SK-N-SH treated with all-trans-retinoic acid at 6 μM for 48 hours (cell line): ENCODE measurements at regions not wholly inside any gene's neighbourhood (a gene's known extent, or its start where the extent isn't known, plus 50 kb on each side); places are given as distances from the start of the nearest gene placed in this dataset.

Experiments used
- ATAC-seq: fragments of 200-7000 bp; cut with Tn5 transposase; 3 replicates; pipeline ENCODE4 v1.9.1; 2020; ENCODE audit warnings: mild to moderate bottlenecking, moderate library complexity
- ARNTL ChIP-seq: fragments of 450-650 bp; formaldehyde crosslinking; IDR thresholded peaks from 2 replicates; pipeline ENCODE4 v1.5.0; 2020; ENCODE audit warnings: low read depth, mild to moderate bottlenecking, moderate library complexity, borderline replicate concordance
- BACH2 ChIP-seq: fragments of 250-450 bp; sonication (Bioruptor Pico); IDR thresholded peaks from 2 replicates; pipeline ENCODE4 v1.9.0; 2021; ENCODE audit warnings: mild to moderate bottlenecking, borderline replicate concordance
- CSDC2 ChIP-seq: fragments of 250-450 bp; sonication (Bioruptor Pico); IDR thresholded peaks from 2 replicates; pipeline ENCODE4 v1.5.0; 2020; ENCODE audit warnings: mild to moderate bottlenecking, moderate library complexity
- ESRRG ChIP-seq: fragments of 250-450 bp; sonication (Bioruptor Pico); IDR thresholded peaks from 2 replicates; pipeline ENCODE4 v1.6.1; 2021; ENCODE audit warnings: mild to moderate bottlenecking
- GLIS3 ChIP-seq: fragments of 250-450 bp; sonication (Bioruptor Pico); IDR thresholded peaks from 2 replicates; pipeline ENCODE4 v1.5.0; 2020; ENCODE audit warnings: mild to moderate bottlenecking, moderate library complexity
- ISL1 ChIP-seq: fragments of 250-450 bp; sonication (Bioruptor Pico); IDR thresholded peaks from 2 replicates; pipeline ENCODE4 v2.1.2; 2022; ENCODE audit warnings: mild to moderate bottlenecking, moderate library complexity
- OSR1 ChIP-seq: fragments of 250-450 bp; sonication (Bioruptor Pico); IDR thresholded peaks from 2 replicates; pipeline ENCODE4 v1.8.0; 2022; ENCODE audit warnings: moderate library complexity, mild to moderate bottlenecking, inconsistent platforms
- PPARA ChIP-seq: fragments of 250-450 bp; sonication (Bioruptor Pico); IDR thresholded peaks from 2 replicates; pipeline ENCODE4 v1.5.0; 2020; ENCODE audit warnings: mild to moderate bottlenecking, borderline replicate concordance
- RARB ChIP-seq: fragments of 250-450 bp; sonication (Bioruptor Pico); IDR thresholded peaks from 2 replicates; pipeline ENCODE4 v1.8.0; 2021; ENCODE audit warnings: mild to moderate bottlenecking, moderate library complexity
- TOX ChIP-seq: fragments of 250-450 bp; sonication (Bioruptor Pico); IDR thresholded peaks from 2 replicates; pipeline ENCODE4 v1.8.0; 2021; ENCODE audit warnings: mild to moderate bottlenecking, moderate library complexity, borderline replicate concordance
- ZC3H10 ChIP-seq: fragments of 250-450 bp; sonication (Bioruptor Pico); IDR thresholded peaks from 2 replicates; pipeline ENCODE4 v1.5.1; 2021; ENCODE audit warnings: mild to moderate bottlenecking, moderate library complexity
- ZFP3 ChIP-seq: fragments of 250-450 bp; sonication (Bioruptor Pico); IDR thresholded peaks from 2 replicates; pipeline ENCODE4 v1.5.0; 2020; ENCODE audit warnings: mild to moderate bottlenecking, moderate library complexity
- ZFP30 ChIP-seq: fragments of 450-650 bp; formaldehyde crosslinking; IDR thresholded peaks from 2 replicates; pipeline ENCODE4 v1.5.0; 2022; ENCODE audit warnings: mild to moderate bottlenecking, moderate library complexity
- ZNF70 ChIP-seq: fragments of 450-650 bp; formaldehyde crosslinking; IDR thresholded peaks from 2 replicates; pipeline ENCODE4 v1.5.0; 2020; ENCODE audit warnings: mild to moderate bottlenecking, moderate library complexity
- ZNF8 ChIP-seq: fragments of 450-650 bp; formaldehyde crosslinking; IDR thresholded peaks from 2 replicates; pipeline ENCODE4 v1.5.0; 2020; ENCODE audit warnings: mild to moderate bottlenecking, moderate library complexity
- TF ChIP-seq, protein P1 (sequence below): fragments of 250-450 bp; sonication (Bioruptor Pico); IDR thresholded peaks from 2 replicates; pipeline ENCODE4 v1.5.1; 2020; ENCODE audit warnings: low read depth, mild to moderate bottlenecking, moderate library complexity
- TF ChIP-seq, protein P2 (sequence below): fragments of 250-450 bp; sonication (Bioruptor Pico); IDR thresholded peaks from 2 replicates; pipeline ENCODE4 v1.8.0; 2020; ENCODE audit warnings: mild to moderate bottlenecking, moderate library complexity, borderline replicate concordance
- TF ChIP-seq, protein P3 (sequence below): fragments of 250-450 bp; sonication (Bioruptor Pico); IDR thresholded peaks from 2 replicates; pipeline ENCODE4 v1.8.0; 2021; ENCODE audit warnings: low read depth, mild to moderate bottlenecking, moderate library complexity, borderline replicate concordance
- TF ChIP-seq, protein P4 (sequence below): fragments of 250-450 bp; sonication (Bioruptor Pico); IDR thresholded peaks from 2 replicates; pipeline ENCODE4 v1.5.0; 2020; ENCODE audit warnings: mild to moderate bottlenecking, moderate library complexity

DNA sequence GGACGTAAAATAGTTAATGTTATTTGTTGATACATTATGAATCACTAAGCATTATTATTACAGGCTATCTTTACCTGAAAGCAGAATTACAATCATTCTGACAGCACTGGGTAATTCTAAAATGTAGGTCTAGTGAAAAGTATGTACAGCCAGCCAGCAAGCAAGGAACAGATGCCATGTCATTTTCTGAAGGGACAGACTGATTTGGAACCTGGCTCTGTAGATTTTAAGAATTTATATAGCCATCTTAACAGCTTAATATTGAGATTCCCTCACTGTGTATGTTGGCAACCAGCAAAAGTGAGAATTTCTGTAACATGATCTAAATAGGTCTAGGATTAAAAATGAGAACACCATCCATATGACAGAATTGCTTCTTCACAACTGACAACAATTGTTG lies 359.4 kb downstream of the ZIC4 start:
- ATAC-seq, result no peak

DNA sequence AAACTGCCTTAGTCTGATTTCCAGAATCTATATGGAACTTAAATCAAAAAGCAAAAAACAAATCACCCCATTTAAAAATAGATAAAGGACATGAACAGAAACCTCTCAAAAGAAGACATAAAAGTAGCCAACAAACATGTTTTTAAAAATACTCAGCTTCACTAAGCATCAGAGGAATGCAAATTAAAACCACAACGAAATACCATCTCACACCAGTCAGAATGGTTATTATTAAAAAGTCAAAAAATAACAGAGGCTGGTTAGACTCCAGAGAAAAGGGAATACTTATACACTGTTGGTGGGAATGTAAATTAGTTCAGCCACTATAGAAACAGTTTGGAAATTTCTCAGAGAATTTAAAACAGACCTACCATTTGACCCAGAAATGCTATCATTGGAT lies 367.9 kb downstream of the ZIC4 start:
- ATAC-seq, result no peak
- TF ChIP-seq ZC3H10 (CRISPR knock-in tag) (no peak), BACH2 (CRISPR knock-in tag) (no peak), GLIS3 (no peak), OSR1 (no peak), RARB (no peak), ARNTL (CRISPR knock-in tag) (no peak), ISL1 (CRISPR knock-in tag) (no peak), ZNF70 (no peak), CSDC2 (CRISPR knock-in tag) (no peak)
- TF ChIP-seq, protein P1, sequence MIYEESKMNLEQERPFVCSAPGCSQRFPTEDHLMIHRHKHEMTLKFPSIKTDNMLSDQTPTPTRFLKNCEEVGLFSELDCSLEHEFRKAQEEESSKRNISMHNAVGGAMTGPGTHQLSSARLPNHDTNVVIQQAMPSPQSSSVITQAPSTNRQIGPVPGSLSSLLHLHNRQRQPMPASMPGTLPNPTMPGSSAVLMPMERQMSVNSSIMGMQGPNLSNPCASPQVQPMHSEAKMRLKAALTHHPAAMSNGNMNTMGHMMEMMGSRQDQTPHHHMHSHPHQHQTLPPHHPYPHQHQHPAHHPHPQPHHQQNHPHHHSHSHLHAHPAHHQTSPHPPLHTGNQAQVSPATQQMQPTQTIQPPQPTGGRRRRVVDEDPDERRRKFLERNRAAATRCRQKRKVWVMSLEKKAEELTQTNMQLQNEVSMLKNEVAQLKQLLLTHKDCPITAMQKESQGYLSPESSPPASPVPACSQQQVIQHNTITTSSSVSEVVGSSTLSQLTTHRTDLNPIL (CRISPR knock-in tag), result no peak
- TF ChIP-seq, protein P2, sequence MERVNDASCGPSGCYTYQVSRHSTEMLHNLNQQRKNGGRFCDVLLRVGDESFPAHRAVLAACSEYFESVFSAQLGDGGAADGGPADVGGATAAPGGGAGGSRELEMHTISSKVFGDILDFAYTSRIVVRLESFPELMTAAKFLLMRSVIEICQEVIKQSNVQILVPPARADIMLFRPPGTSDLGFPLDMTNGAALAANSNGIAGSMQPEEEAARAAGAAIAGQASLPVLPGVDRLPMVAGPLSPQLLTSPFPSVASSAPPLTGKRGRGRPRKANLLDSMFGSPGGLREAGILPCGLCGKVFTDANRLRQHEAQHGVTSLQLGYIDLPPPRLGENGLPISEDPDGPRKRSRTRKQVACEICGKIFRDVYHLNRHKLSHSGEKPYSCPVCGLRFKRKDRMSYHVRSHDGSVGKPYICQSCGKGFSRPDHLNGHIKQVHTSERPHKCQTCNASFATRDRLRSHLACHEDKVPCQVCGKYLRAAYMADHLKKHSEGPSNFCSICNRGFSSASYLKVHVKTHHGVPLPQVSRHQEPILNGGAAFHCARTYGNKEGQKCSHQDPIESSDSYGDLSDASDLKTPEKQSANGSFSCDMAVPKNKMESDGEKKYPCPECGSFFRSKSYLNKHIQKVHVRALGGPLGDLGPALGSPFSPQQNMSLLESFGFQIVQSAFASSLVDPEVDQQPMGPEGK, result no peak

More for the DNA sequence above, 359.4 kb downstream of the ZIC4 start:
- TF ChIP-seq ZC3H10 (CRISPR knock-in tag) (no peak), GLIS3 (no peak), PPARA (CRISPR knock-in tag) (no peak)
- TF ChIP-seq, all 23 proteins: peak for 0

DNA sequence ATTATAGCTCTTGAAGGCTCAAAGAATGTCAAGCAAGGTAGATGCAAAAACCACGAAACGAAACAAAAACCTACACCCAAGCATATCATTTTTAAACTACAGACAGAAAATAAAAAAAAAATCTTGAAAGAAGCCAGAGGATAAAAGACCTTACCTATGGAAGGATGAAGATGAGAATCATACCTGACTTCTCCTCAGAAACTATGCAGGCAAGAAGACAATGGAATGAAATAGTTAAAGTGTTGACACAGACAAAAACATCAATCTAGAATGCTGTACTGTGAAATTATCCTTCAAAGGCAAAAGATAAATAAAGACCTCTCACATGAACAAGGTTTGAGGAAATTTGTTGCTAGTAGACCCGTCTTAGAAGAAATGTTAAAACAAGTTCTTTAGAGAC lies 372.0 kb downstream of the ZIC4 start:
- ATAC-seq, result no peak
- TF ChIP-seq ZFP3 (CRISPR knock-in tag), result no peak
- TF ChIP-seq, protein P3, sequence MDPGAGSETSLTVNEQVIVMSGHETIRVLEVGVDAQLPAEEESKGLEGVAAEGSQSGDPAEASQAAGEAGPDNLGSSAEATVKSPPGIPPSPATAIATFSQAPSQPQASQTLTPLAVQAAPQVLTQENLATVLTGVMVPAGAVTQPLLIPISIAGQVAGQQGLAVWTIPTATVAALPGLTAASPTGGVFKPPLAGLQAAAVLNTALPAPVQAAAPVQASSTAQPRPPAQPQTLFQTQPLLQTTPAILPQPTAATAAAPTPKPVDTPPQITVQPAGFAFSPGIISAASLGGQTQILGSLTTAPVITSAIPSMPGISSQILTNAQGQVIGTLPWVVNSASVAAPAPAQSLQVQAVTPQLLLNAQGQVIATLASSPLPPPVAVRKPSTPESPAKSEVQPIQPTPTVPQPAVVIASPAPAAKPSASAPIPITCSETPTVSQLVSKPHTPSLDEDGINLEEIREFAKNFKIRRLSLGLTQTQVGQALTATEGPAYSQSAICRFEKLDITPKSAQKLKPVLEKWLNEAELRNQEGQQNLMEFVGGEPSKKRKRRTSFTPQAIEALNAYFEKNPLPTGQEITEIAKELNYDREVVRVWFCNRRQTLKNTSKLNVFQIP, result no peak

DNA sequence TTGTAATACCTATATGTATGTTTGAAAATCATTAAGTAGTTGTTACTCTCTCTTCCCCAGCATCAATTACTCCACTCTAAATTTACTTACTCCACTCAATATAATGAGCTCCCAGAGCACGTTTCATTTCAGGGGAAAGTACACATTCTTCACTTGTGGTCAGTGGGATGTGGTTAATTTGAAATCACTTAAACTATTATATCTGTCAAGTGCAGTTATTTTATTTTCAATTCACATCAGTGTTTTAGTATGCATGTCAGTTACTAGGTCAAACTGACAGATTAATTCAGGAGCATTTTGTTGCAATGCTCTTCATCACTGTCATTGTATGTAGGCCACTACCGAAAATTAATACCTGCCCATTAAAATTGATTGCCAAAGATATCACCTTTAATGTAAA lies 376.1 kb downstream of the ZIC4 start:
- peak; percentile 45; the same call in 2 of the 3 replicates for ATAC-seq
- TF ChIP-seq ZC3H10 (CRISPR knock-in tag), result peak; percentile 80
- TF ChIP-seq, protein P2, result peak; percentile 42; the same call in 1 of the 2 replicates
- TF ChIP-seq ESRRG (CRISPR knock-in tag), result no peak
- no peak for TF ChIP-seq ZFP3 (CRISPR knock-in tag)
- peak; percentile 37; the same call in 1 of the 2 replicates for TF ChIP-seq TOX (CRISPR knock-in tag)

DNA sequence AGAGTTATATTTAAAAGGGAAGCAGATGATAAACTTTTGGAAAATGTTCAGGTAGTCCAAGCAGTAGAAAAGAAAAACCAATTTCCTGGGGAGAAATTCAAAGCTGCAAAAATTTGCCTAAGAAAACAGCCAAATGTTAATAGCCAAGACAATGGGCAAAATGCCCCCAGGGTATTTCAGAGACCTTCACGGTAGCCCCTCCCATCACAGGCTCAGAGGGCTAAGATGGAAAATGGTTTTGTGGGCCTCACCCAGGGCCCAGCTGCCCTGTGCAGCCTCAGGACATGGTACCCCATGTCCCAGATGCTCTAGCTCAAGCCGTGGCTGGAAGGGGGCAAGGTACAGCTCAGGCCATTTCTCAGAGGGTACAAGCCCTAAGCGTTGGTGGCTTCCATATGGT lies 391.0 kb downstream of the ZIC4 start:
- TF ChIP-seq ZFP3 (CRISPR knock-in tag) (no peak), ZNF8 (no peak), OSR1 (no peak)
- TF ChIP-seq, all 23 proteins: peak for 0
- no peak for ATAC-seq

DNA sequence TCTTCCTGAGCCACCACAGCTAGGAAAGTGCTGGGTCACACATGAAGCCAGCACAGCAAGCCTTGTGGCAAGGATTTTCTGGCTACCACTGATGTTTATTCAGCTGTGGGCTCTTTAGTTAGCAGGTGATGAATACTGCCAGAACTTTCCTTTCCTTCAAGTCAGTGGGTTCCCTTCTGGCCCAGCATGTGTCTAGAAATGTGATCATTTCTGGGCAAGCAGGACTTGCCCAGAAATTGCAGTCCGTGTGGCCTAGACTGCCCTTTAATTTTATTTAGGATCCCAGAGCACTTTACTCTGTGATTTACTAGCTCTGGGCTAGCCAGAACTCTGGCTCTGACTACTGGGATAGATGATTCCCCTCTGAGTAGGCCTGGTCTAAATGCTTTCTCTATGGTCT lies 397.5 kb downstream of the ZIC4 start:
- ATAC-seq, result no peak
- no peak for TF ChIP-seq ZC3H10 (CRISPR knock-in tag)
- TF ChIP-seq, protein P3, result no peak
- TF ChIP-seq BACH2 (CRISPR knock-in tag), result no peak
- TF ChIP-seq ESRRG (CRISPR knock-in tag), result no peak
- TF ChIP-seq, protein P4, sequence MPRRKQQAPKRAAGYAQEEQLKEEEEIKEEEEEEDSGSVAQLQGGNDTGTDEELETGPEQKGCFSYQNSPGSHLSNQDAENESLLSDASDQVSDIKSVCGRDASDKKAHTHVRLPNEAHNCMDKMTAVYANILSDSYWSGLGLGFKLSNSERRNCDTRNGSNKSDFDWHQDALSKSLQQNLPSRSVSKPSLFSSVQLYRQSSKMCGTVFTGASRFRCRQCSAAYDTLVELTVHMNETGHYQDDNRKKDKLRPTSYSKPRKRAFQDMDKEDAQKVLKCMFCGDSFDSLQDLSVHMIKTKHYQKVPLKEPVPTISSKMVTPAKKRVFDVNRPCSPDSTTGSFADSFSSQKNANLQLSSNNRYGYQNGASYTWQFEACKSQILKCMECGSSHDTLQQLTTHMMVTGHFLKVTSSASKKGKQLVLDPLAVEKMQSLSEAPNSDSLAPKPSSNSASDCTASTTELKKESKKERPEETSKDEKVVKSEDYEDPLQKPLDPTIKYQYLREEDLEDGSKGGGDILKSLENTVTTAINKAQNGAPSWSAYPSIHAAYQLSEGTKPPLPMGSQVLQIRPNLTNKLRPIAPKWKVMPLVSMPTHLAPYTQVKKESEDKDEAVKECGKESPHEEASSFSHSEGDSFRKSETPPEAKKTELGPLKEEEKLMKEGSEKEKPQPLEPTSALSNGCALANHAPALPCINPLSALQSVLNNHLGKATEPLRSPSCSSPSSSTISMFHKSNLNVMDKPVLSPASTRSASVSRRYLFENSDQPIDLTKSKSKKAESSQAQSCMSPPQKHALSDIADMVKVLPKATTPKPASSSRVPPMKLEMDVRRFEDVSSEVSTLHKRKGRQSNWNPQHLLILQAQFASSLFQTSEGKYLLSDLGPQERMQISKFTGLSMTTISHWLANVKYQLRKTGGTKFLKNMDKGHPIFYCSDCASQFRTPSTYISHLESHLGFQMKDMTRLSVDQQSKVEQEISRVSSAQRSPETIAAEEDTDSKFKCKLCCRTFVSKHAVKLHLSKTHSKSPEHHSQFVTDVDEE (CRISPR knock-in tag), result no peak
- TF ChIP-seq, protein P2, result no peak
- TF ChIP-seq PPARA (CRISPR knock-in tag), result no peak
- no peak for TF ChIP-seq ZNF70
- TF ChIP-seq CSDC2 (CRISPR knock-in tag), result no peak
- TF ChIP-seq ZFP30 (CRISPR knock-in tag), result no peak
- no peak for TF ChIP-seq ZFP3 (CRISPR knock-in tag)
